SHP77 (cell line): ENCODE measurements at regions not wholly inside any gene's neighbourhood (a gene's known extent, or its start where the extent isn't known, plus 50 kb on each side); places are given as distances from the start of the nearest gene placed in this dataset.

ENCODE experiments used
- DNase-seq, 2 experiments: peaks; one replicate each; lab custom pipeline; 2025; lab: John Stamatoyannopoulos, UW

- DNase-seq = no peak
Measured at GRCh38 chr2:240284503-240285259, 144.2 kb upstream of the OTOS start.

- DNase-seq = no peak
Measured at GRCh38 chr2:240285725-240286124, 145.3 kb upstream of the OTOS start.

- no peak for DNase-seq
Measured at GRCh38 chr2:240286596-240286995, 146.1 kb upstream of the OTOS start.

- DNase-seq = no peak
Measured at GRCh38 chr2:240287011-240287410, 146.6 kb upstream of the OTOS start.

GRCh38 chr2:240287496-240288086, 147.1 kb upstream of the OTOS start:
- DNase-seq = no peak

- no peak for DNase-seq
Measured at GRCh38 chr2:240288087-240288521, 147.4 kb upstream of the GPC1 start.

GRCh38 chr2:240289701-240290431, 145.6 kb upstream of the GPC1 start:
- no peak for DNase-seq

GRCh38 chr2:240290432-240291336, 144.8 kb upstream of the GPC1 start:
- no peak for DNase-seq

- DNase-seq = no peak
Measured at GRCh38 chr2:240291337-240292034, 144.0 kb upstream of the GPC1 start.

- no peak for DNase-seq
Measured at GRCh38 chr2:240292035-240292574, 143.4 kb upstream of the GPC1 start.

GRCh38 chr2:240292619-240293525, 142.6 kb upstream of the GPC1 start:
- no peak for DNase-seq

GRCh38 chr2:240293557-240294461, 141.7 kb upstream of the GPC1 start:
- no peak for DNase-seq

- DNase-seq = no peak
Measured at GRCh38 chr2:240294514-240294913, 140.9 kb upstream of the GPC1 start.

GRCh38 chr2:240295256-240296103, 140.0 kb upstream of the GPC1 start:
- no peak for DNase-seq

GRCh38 chr2:240296104-240296406, 139.4 kb upstream of the GPC1 start:
- no peak for DNase-seq

- DNase-seq = no peak
Measured at GRCh38 chr2:240296476-240297255, 138.8 kb upstream of the GPC1 start.
